HL-60 (cell line): ENCODE measurements at regions not wholly inside any gene's neighbourhood (a gene's known extent, or its start where the extent isn't known, plus 50 kb on each side); places are given as distances from the start of the nearest gene placed in this dataset.

Source experiments
- CTCF ChIP-seq: IDR thresholded peaks from one replicate; pipeline ENCODE4 v1.5.1; 2011; ENCODE audit warnings: low read length, control low read depth, inconsistent platforms; ENCODE audit not compliant: insufficient read depth
- GABPA ChIP-seq: IDR thresholded peaks from 2 replicates; pipeline ENCODE4 v1.6.1; 2012; ENCODE audit warnings: low read depth
- POLR2AphosphoS5 ChIP-seq: IDR thresholded peaks from 2 replicates; pipeline ENCODE4 v1.6.1; 2012; ENCODE audit warnings: low read depth
- SPI1 ChIP-seq: IDR thresholded peaks from 2 replicates; pipeline ENCODE4 v1.6.1; 2012; ENCODE audit warnings: low read depth, mild to moderate bottlenecking, borderline replicate concordance

GRCh38 chr2:67646714-67647333 is 249.7 kb downstream of the ETAA1 start:
- TF ChIP-seq CTCF (no peak), POLR2AphosphoS5 (no peak), SPI1 (no peak), GABPA (no peak)
